ENCODE measurements at regions not wholly inside any gene's neighbourhood (a gene's known extent, or its start where the extent isn't known, plus 50 kb on each side); places are given as distances from the start of the nearest gene placed in this dataset.
"Not testable (repeated sequence)": the region's sequence is repeated elsewhere in the genome, so short reads cannot be mapped to it uniquely, and the experiment has no call there.

DNA sequence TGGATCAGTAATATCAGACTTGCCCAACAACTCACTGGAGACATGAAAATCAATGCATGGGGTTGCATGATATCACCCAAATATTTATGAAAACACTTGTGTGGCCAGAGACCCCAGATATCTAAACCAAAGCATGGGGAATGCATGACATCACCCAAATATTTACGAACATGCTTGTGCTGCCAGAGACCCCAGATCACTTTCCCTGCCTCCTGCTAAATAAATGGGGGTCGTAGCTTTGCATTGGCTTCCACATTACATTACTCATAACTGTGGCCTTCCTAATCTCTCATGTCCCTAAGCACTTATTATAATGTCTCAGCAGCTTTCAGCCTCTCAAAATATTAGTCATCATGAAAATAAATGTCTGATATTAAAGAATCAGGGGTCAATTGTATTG, 838.0 kb upstream of the DEFB115 start:
- Histone ChIP-seq H3K4me3 (ENCODE audit: low read depth, low read length, poor library complexity, severe bottlenecking) (no peak overlapping the region), H3K4me1 (ENCODE audit: insufficient read depth, low read length, poor library complexity, severe bottlenecking) (no peaks in the 10 kb centered on the region), H3K9me3 (ENCODE audit: low read depth, low read length, poor library complexity, severe bottlenecking) (peaks cover 3% of the 10 kb centered on the region), H3K27me3 (replicated peaks; ENCODE audit: insufficient read depth, low read depth, low read length, poor library complexity) (no peaks in the 10 kb centered on the region), H3K27ac (ENCODE audit: low read depth, low read length, poor library complexity, severe bottlenecking) (no peak overlapping the region), H3K36me3 (ENCODE audit: insufficient read depth, low read length, poor library complexity, severe bottlenecking) (no peaks in the 10 kb centered on the region)
- BruUV-seq (replicated peaks): no TSS peak
- POLR2A ChIA-PET (ENCODE audit: low non-redundant PET): no interaction called here
- CTCF ChIA-PET: no interaction called here
- TF ChIP-seq, protein P1, sequence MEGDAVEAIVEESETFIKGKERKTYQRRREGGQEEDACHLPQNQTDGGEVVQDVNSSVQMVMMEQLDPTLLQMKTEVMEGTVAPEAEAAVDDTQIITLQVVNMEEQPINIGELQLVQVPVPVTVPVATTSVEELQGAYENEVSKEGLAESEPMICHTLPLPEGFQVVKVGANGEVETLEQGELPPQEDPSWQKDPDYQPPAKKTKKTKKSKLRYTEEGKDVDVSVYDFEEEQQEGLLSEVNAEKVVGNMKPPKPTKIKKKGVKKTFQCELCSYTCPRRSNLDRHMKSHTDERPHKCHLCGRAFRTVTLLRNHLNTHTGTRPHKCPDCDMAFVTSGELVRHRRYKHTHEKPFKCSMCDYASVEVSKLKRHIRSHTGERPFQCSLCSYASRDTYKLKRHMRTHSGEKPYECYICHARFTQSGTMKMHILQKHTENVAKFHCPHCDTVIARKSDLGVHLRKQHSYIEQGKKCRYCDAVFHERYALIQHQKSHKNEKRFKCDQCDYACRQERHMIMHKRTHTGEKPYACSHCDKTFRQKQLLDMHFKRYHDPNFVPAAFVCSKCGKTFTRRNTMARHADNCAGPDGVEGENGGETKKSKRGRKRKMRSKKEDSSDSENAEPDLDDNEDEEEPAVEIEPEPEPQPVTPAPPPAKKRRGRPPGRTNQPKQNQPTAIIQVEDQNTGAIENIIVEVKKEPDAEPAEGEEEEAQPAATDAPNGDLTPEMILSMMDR (conservative IDR thresholded peaks at IDR 0.05; ENCODE audit: low read depth, low read length): no peak
- no peak for TF ChIP-seq EZH2 (IDR thresholded peaks at IDR 0.05; ENCODE audit: borderline replicate concordance, low read depth, low read length, poor library complexity, severe bottlenecking)
- DNase-seq (ENCODE audit: low spot score): no peak
- intact Hi-C loops (cut with micrococcal nuclease; ENCODE audit: unreplicated experiment): no loop called here

GRCh38 chr20:30419871-30420420, 837.5 kb upstream of the DEFB115 start:
- H3K27ac ChIP-seq (ENCODE audit: low read depth, low read length, poor library complexity, severe bottlenecking); POLR2A ChIA-PET (ENCODE audit: low non-redundant PET); H3K4me1 ChIP-seq (ENCODE audit: insufficient read depth, low read length, poor library complexity, severe bottlenecking); H3K27me3 ChIP-seq (replicated peaks; ENCODE audit: insufficient read depth, low read depth, low read length, poor library complexity); CTCF ChIA-PET; DNase-seq (ENCODE audit: low spot score); H3K9me3 ChIP-seq (ENCODE audit: low read depth, low read length, poor library complexity, severe bottlenecking); BruUV-seq (replicated peaks); intact Hi-C loops (cut with micrococcal nuclease; ENCODE audit: unreplicated experiment); H3K36me3 ChIP-seq (ENCODE audit: insufficient read depth, low read length, poor library complexity, severe bottlenecking); H3K4me3 ChIP-seq (ENCODE audit: low read depth, low read length, poor library complexity, severe bottlenecking): not testable (repeated sequence)
